OCI-LY3 (cell line): ENCODE measurements at regions not wholly inside any gene's neighbourhood (a gene's known extent, or its start where the extent isn't known, plus 50 kb on each side); places are given as distances from the start of the nearest gene placed in this dataset.

Experiments used
- CTCF ChIP-seq: fragments of 200-600, 300-600 bp; sonication (generic); IDR thresholded peaks from 2 replicates; pipeline ENCODE4 v1.5.1; 2014; ENCODE audit warnings: antibody characterized with exemption, low read length, low read depth
- EZH2phosphoT487 ChIP-seq: fragments of 200-600 bp; shearing (Covaris generic); IDR thresholded peaks from 2 replicates; pipeline ENCODE4 v1.6.1; 2018; ENCODE audit warnings: antibody characterized with exemption, mixed run types, low read depth

GRCh38 chr4:52299120-52299519 lies 248.0 kb downstream of the SPATA18 start:
- TF ChIP-seq CTCF (no peak), EZH2phosphoT487 (no peak)
